ENCODE measurements at regions not wholly inside any gene's neighbourhood (a gene's known extent, or its start where the extent isn't known, plus 50 kb on each side); places are given as distances from the start of the nearest gene placed in this dataset.

DNA sequence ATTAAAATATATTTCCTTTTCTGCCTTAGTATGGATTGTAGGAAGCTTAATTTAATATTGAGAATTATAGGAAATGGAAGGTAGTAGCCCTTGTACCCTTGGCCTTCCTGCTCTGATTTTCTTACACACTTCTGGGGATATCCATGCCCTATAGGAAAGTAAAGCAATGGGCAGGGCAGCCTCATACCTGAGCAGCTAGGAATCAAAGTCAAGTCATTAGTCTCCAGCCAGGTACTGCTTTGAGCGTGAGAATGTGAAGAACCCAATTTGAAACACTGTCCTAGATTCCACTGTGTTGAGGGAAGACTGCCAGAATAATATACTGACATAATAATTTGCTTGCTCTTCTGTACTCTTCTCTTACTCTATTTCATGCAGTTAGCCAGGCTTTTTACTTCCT is 51.0 kb upstream of the L3MBTL3 start:
- no peak for DNase-seq

DNA sequence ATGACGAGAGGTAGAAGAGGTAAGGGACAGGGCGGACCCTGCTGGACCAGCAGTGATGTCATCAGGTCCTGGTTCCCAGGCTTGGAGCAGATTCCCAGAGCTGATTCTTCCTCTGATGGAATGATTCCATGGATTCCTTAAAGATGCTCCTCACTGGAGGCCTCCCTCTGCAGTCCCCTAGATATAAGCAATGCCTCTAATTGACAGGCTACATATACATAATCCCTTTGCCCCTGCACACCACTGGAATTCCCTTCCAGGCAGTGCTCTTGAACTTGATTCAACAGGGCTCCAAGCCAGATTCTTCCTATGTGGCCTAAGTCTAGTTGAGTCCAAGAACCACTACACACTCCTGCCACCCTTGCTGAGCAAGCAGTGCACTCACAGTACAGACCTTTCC is 52.3 kb upstream of the L3MBTL3 start:
- no peak for DNase-seq

DNA sequence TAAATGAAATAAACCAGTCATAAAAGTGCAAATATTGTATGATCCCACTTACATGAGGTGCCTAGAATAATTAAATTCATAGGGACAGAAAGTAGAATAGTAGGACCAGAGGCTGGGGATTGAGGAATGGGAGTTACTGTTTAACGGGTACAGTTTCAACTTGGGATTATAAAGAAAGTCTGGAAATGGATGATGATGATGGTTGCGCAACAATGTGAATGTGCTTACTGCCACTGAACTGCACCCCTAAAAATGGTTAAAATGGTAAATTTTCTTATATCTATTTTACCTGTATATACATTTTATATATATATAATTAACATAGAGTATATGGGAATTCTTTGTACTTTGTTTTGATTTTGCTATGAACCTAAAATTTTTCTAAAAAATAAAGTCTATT is 53.3 kb upstream of the L3MBTL3 start:
- no peak for DNase-seq

DNA sequence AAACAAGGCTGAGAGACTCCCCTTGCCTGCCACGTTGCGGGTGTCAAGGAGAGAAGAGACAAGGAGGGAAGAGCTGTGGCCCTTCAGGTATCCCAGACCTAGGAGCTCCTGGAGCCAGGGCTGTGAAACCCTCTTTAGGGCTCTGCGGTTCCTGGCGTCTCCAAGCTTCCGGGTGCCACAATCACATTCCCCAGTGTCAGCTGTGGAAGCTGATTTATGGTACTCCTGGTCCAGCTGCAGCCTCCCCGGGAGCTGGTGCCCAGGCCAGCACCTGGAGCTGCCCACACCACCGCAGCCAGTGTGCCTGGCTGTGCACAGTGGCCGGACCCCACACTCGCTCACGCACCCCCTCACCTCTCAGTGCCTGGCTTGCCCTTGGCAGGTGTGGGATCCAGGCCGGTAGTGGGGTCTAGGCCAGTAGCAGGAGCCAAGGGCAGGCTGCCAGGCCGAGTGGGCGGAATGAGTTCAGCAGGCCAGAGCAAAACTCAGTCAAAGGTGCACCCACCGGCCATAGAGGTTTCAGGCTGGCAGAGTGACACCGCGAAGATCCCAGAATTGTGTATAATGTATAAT is 58.9 kb upstream of the L3MBTL3 start:
- DNase-seq: no peak

DNA sequence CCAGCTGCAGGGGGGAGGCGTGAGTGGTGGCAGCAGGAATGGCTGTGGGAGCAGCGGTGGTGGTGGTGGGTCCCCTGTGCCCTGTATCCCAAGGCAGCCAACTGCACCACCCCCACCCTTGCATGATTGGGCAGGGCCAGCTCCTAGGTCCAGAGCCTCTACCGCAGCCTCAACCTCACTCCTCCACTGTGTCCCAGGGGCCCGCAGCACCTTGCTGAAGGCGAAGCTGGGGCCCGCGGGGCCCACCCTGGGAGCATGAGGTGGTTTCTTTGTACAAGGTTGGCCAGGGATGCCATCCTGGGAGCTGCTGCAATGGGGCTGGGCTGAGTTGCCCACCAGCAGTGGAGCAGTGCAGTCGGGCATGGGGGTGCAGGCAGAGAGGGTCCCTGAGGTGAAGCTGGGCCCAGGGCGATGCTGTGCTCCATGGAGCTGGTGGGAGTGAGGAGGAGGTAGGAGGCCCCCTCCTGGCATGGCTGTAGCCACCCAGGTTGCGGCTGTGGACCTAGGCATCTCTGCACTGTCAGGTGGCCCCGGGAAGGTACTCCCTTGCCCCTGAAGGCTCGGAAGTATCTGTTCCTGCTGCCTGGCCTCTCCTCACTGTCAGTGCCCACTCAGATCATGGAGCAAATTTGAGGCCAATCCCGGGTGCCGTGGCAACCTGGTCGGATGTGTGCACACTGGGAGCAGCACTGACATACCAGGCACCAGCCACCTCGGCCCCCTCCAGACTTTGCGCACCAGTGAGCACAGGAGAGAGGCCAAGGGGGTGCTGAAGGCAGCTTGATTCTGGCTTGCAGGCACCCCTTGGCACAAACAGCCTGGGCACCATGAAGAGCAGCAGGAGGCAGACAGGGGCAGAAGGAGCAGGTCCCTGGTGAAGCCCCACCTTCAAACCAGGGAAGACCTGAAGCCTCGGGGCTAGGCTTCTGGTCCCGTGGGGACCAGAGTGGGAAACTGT is 60.2 kb upstream of the L3MBTL3 start:
- DNase-seq: no peak

DNA sequence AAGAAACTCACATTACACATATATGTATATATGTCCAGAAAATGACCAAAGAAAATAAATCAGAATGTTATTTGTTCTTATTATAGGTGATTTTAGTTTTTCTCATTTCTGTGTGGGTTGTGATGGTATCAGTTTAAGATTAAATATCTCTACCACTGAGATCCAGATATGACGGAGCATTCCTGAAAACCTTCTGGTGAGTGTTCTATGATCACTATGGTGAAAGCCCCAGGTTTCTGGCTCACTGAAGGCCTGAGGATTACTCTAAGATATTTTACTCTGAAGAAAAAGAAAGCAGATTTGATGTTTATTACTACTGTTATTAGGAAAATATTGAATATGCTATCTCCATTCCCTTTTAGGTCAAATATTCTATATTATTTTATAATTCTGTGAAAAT is 62.8 kb upstream of the L3MBTL3 start:
- DNase-seq: no peak

DNA sequence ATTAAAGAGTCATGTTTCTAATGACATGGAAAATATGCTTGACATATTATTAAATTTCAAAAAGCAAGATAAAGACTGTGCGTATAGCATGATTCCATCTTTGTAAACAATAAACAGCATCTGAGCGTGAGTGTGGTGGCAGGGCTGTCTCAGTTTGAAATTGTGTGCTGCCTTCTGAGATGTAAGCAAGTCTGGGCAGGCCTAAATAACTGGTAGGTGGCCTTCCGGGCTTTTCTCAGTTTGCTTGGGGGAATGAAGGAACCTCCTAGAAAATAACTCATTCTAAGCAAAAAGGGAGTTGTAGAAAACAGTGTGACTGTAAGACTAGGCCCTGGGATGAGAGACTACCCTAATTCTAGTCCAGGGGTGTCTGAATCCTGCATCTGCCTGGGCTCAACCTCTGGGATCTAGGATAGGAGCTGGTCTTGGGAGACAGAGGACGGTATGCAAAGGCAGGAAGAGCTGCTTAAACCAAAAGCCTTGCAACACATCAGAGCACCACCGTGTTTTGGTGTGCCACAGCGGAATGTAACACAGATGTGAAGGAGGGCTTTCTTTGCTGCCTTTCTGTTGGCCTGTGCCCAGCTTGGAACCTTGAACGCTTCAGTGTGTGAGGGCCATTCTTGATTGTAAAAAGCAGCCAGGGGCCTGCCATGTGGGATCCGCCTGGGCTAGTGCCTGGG is 63.5 kb upstream of the L3MBTL3 start:
- DNase-seq: no peak

DNA sequence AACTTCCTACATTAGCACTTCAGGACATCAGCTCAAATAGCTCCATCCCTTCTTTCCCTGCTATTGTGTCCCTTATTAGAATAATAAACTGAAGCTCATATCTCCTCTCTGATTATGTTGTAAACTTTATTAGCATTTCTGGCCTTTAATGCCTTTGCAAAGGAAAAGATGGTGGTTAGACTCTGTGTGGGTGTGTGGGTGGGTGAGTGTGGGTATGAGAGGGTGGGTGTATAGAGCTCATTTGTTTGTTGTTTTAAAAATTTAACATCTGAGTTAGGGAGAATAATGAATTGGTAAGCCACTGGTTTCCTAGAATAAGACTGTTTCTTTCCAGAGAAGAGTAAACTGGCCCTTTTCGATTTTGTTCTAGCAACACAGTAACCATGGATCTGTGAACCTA is 70.6 kb upstream of the L3MBTL3 start:
- DNase-seq: no peak

DNA sequence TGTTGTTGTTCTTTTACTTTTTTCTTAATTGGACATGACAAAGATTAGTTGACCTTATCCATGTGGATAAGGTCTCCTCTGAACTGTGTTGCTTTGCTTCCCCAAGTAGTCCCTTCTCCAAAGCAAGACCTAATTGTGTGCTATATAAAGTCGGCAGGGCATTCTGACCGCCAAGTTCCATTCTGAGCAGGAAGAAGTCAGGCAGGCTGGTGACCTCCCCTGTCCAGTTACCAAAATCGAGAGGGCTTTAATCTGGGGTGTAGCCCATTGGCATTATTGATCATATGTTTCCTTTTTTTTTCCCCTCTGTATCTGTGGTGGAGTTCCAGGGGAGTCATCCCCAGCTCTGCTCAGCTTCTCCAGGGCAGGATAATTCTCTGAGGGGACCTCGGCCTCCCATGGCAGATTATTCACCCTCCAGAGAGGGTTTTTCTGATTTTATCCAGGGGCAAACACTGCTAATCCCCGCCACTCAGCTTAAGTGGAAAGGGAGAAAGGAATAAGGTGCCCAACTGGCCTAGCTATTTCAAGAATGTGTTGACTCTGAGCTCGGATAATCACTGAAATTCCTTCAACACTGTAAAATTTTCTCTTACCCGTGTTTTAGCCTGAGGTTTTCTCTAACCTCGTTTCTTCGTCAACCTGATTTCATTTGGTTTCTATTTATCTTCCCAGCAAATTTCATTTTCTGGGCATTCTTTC is 71.8 kb upstream of the L3MBTL3 start:
- DNase-seq: no peak

DNA sequence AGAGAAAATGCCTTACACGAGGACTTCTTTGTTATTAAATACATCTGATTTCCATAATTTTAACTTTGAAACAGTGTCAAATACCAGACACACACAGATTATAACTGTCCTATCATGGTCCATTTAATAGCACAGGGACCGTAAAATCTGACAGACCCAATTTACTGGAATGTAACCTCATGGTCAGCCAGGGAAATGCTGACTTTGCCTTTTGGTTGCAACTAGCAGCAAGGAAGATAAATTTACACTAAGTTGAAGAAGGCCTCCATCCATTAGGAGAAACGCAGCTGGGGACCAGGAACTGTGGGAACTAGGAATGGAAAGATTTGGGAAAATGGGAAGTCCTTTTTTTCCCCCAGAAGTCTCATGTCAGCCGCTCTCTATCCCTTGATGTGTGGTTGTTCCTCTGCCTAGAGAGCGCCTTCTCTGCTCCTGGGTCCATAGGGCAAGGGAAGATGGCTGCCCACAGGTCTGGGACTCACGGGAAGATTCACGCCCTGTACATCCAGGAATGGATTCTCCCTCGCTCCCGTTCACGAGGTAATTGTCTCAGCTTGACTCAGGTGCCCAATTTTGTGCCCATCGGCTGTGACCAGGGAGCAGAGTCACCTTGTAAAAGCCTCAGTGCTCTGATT is 74.6 kb upstream of the L3MBTL3 start:
- no peak for DNase-seq

DNA sequence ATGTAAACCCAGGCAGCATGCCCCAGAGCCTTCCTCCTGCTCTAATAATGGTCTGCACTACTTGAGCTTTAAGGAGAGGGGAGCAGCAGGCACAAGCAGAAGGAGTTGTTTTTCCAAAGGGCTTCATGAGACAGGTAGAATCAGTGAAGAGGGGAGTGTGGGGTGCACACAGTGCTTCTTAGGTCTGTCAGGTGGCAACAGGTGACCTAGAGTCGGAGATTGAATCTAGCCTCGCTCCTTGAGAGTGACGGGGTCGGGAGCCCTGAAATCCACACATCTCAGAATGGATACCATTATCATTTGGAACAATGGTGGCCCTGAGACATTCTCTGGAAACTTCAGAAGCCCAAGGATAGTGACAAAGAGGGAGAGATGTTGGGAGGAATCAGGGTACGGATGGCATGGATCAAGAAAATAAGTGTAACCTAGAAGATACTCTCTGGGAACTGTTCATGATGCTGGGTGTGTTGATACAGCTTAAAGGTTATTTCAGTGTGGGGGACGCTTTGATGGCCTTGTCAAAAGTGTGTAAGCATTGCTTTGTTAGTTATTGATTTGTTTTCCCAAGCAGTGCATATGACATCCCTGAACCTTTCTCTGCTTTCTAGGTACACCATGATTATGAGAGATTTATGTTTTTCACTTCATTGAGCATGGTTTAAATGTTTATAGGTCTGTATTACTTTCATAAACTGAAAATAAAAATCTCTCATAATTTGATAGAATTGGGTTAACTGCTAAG is 77.8 kb upstream of the L3MBTL3 start:
- no peak for DNase-seq

DNA sequence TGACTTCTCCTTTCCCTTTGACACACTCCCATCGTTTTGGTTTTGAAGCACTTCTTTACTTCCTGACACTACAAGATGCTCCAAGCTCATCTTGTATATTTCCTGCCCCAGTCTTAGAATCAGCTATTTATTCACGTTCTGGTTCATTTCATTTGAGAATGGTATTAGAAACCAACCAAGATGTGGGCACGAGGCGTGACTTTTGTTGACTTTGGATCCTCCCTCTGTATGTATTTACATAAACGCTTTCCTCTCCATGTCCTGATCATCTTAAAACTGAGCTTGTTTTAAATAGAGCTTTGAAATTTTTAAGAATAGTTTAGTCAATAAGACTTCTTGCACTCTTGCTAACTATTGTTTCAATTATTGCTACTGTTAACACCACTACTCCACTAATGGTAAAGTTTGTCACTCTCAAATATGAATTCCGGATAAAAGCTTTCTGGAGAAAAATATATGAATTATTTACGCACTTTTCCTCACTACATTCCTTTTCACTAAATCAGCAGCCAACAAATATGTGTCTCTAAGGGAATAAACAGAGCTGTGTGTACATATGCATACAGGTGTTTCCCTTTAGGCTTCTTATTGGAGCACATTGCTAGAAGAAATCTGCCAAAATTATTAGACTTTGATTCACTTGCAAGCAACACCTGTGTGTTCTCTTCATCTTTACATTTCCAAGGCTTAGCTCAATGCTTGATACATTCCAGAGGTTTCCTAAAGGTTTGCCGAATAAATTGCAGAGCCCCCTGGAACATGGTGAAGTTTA is 77.3 kb upstream of the TMEM244 start:
- no peak for DNase-seq

DNA sequence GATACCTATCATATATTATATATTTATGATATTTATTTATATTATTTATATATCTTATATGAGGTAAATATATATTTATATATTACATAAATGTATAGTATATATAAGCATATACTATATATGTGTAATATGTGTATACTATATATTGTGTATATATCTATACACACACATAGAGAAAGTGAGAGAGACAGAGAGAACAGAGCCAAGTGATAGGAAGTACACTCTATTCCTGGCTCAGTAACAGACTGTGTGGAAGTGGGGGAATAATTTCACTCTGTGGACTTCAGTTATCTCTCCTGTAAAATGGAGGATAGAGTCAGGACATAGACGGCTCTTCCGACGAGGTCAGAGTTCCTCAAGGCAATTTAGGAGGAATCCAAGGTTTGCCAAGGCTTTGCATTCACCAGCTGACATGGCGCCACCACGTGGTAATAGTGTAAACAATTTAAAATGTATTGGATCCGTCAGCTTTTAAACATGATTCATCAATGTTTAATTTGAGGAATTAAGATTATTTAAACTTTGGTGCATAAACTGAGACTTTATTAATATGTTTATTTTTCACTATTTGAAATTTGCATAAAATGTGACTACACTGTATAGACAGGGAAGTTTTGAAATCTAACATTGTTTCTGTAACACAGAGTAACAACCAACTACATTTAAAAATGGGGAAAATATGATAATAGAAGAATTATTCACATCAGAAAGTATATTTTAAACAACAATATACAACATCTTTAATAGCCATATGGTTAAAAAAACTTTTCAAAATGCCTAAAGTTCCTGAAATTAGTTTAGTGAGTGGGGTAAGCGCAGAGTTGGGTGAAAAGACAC is 75.4 kb upstream of the TMEM244 start:
- DNase-seq: peak; percentile 49

DNA sequence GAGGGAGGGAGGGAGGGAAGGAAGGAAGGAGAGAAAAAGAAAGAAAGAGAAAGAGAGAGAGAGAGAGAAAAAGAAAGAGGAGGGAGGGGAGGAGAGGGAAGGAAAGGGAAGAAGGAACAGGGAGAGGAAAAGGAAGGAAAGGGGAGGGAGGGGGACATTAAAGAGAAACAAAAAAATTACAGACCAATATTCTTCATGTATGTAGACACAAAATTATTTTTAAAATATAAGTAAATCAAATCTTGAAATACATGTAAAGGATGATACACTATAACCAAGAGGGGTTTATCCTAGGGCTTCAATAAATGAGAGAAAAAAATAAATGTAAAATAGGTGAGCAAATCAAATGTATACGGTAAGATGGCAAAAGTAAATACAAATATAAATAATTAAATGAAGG is 71.2 kb upstream of the TMEM244 start:
- DNase-seq: no peak

DNA sequence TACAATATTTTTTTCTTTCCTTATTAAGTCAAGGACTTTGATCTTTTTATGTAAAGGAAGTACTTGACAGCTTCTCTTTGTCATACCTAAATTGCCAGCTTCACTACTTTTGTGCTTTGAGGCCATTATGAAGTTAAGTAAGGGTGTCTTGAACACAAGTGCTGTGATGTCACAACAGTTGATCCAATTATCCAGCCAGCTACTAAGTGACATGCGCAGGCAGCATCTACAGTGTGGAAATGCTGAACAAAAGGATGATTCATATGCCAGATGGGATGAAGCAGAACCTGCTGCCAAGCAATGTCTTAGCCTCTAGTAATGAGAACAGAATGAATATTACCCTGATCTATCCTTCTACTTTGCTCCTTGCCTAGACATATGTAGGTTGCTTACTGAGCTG is 68.3 kb upstream of the TMEM244 start:
- DNase-seq: peak; percentile 7

DNA sequence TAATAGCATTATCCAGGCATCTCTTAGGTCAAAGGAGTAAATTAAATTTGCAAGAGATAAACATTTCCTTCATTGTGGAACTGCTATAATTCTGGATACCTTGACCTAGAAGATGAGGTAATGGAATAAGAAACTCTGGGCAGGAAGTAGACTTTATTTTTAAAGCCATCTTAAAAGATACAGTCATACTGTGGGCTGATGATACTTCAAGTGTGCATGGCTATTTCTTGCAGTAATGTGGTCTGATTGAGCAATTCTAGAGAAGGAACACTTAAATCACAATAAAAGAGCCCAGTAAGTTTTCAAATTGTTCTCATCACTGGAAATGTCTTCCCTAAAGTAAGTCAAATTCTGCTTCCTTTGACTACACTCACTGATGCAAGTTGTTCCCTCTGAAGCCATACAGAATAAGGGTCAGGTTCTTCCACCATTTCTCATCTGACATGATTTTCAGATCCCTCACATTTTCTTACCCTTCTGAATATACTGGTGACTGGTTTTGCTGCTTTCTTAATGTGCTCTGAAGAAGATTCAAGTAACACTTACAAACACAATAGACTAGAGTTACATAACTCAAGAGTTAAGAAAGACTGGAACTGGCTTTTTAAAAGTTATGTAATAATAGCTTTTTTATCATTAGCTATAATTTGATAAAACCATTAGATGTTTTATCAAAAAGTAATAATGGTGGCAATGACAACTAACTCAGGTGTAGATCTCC is 62.6 kb upstream of the TMEM244 start:
- DNase-seq: no peak

DNA sequence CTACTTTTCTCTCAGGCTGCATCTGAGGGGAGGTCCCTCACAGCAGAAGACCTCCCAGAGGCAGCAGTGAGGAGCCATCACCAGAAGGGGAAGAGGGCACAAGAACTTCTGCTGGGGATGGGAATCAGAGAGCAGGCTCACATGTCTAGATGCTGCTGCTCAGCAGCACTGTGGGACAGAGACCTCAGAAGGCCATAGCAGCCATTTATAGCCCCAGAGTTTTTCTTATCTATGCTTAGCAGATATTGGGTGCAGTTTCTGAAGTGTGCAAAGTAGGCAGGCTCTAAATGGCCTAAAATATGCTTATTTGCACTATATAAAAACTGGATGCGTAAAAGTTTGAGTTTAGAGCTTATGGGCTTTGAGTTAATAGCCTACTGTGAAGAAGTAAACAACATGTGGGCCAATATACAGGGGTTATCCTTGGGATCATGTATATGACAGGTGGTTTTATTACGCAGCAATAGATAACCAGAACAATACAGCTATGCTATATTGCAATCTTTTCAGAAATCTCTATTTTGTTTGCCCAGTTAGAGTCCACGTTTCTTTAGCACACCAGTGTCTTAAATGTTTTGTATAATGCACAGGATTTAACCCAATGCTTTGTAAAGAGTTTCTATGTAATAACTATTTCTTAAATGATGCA is 60.2 kb upstream of the TMEM244 start:
- no peak for DNase-seq
